ENCODE measurements at regions not wholly inside any gene's neighbourhood (a gene's known extent, or its start where the extent isn't known, plus 50 kb on each side); places are given as distances from the start of the nearest gene placed in this dataset.

DNA sequence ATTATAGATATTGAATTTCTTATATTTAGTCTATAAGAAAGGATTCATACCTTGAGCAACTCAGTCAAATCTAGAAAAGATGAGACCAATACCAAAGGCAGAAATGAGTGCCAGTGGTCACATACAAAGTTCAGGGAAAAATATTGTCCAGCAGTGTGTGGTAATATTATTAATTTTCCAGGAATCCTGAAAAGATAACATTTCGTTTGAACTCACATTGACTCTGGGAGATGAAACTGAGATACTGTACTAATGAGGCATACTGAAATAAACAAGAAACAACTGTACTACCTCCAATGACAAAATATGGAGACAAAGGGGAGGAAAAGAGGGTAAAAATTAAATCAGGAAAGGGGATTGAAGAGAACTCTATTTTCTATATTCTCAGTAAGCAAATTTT lies 212.4 kb downstream of the TRAM1L1 start:
- no peak for DNase-seq (ENCODE audit: low read depth in 4 of 4, low spot score in 3 of 4)

DNA sequence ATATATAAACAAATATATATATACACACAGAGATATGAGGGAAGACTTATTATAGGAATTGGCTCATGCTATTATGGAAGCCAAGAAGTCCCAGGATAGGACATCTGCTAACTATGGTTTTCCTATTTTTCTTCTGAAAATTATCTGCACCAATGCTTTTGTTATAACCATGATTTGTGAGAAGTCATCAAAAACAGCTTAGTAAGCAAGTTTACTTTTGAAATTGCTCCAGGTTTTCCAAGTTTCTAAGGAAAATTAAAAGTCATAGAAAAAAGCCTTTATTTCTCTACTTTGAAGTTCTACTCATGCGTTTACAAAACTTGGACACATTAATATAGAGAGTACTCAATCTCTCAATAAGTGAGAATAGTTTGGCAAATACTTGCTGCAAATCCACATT lies 213.1 kb downstream of the TRAM1L1 start:
- DNase-seq (ENCODE audit: low read depth in 4 of 4, low spot score in 3 of 4): no peak

DNA sequence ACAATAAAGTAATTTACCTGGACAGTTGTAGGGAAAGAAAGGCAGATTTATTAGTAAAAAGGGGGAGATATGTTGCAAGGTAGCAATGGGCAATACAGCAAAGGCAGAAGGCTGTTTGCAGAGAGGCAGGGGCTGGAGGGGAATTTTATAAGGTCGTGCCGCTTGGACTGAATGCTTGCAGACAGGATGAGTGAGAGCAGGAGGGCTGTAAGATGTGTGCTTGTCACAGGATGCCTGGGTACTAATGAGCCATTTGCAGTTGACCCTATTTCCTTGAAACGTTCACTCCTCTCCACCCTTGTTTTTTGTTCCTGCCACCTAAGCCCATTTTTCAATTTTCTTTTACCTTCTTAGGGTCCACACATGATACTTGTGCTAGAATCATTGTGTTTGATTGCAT lies 214.7 kb downstream of the TRAM1L1 start:
- DNase-seq (ENCODE audit: low read depth in 4 of 4, low spot score in 3 of 4): no peak

DNA sequence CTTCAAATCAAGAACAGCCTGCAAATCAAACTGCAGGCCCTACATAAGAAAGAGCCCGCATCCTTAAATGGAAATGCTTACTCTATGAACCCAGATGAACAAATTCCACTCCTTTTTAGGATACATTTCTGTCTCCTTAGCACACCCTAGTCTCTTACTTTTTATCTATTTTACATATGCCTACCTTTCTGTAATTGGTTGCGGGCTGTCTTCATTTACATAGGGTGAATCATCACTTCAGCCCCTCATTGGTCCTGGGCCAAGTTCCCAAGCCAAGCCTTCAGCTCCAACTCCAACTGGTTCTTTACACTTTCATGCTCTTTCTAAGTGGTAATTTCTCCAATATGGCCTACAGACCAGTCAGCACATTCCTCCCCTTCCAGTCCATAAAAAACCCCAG lies 219.3 kb downstream of the TRAM1L1 start:
- DNase-seq (ENCODE audit: low read depth in 4 of 4, low spot score in 3 of 4): no peak

GRCh38 chr4:116862592-116862991 lies 222.8 kb downstream of the TRAM1L1 start:
- no peak for DNase-seq (ENCODE audit: low read depth in 4 of 4, low spot score in 3 of 4)

DNA sequence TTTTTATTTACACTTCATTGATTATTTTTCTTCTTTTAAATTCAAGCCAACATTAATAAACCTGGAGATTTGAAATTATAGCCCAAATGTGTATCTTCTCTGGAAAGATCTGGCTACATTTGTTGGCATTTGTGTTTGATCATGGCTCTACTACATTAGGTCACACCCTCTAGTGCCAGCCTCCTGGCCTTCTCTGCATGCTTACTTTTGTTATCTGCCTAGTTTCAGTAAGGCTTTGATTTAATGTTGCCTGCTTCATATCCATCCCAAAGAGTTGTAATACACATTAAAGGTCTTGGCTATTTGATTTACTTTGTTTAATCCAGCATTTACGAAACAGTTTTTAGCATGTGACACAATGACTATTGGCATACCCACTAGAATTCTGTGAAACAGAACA lies 224.5 kb downstream of the TRAM1L1 start:
- no peak for DNase-seq (ENCODE audit: low read depth in 4 of 4, low spot score in 3 of 4)

DNA sequence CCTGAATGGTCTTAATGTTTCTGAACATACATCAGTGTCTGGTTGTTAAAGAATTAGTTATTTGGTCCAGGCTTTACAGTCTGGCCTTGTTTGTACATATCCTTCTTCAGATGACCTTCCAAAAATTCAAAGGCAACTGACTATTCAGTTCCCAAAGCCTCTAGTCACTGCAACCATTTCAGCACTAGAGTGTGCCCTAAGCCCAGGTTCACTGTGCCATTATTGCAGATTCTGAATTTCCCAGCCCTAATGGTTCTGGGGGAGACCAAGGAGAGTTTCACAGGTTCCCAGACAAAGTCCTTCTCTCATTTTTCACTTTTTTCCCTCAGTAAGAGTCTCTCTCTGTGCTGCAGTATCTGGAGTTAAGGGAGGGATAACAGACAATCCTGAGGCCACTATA lies 235.8 kb downstream of the TRAM1L1 start:
- DNase-seq (ENCODE audit: low read depth in 4 of 4, low spot score in 3 of 4): no peak

- DNase-seq (ENCODE audit: low read depth in 4 of 4, low spot score in 3 of 4): no peak
These were observed 237.8 kb downstream of the TRAM1L1 start for GRCh38 chr4:116847616-116848015.

- DNase-seq (ENCODE audit: low read depth in 4 of 4, low spot score in 3 of 4): no peak
These were observed 245.6 kb downstream of the TRAM1L1 start for GRCh38 chr4:116839826-116840225.

DNA sequence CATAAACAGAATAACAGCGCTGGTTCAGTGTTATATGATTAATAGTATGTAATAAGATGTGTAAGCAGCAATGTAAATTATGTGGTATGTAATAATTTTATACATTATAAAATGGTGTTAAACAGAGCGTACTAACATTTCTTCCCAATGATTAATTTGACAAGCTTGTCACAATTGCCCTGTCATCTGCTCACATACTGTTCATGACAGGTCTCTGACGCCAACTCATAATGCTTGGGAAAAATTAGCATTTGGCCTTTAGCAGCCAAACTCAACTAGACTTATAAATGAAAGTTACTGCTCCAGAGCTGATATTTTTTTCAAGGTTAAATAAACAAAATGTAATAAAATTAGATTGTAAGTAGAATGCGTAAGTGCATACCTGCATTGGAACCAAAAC lies 246.8 kb downstream of the TRAM1L1 start:
- DNase-seq (ENCODE audit: low read depth in 4 of 4, low spot score in 3 of 4): no peak

GRCh38 chr4:116829187-116829586 lies 256.2 kb downstream of the TRAM1L1 start:
- no peak for DNase-seq (ENCODE audit: low read depth in 4 of 4, low spot score in 3 of 4)

DNA sequence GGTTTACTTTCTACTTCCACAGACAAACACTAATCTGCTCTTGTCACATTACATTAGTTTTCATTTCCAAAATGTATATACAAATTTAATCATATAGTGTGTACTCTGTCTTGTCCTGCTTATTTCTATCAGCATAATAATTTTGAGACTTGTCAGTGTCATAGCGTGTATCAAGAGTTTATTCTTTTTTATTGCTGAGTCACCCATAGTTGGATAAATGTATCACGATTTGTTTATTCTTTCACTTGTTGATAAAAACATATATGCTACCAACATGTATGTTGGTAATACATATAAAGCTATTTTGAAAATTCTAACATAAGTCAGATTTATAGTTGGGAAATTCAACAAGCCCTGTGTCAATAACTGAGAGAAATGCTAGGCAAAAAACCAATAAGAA lies 261.2 kb downstream of the TRAM1L1 start:
- no peak for DNase-seq (ENCODE audit: low read depth in 4 of 4, low spot score in 3 of 4)

GRCh38 chr4:116811730-116812129 lies 273.6 kb downstream of the TRAM1L1 start:
- no peak for DNase-seq (ENCODE audit: low read depth in 4 of 4, low spot score in 3 of 4)

DNA sequence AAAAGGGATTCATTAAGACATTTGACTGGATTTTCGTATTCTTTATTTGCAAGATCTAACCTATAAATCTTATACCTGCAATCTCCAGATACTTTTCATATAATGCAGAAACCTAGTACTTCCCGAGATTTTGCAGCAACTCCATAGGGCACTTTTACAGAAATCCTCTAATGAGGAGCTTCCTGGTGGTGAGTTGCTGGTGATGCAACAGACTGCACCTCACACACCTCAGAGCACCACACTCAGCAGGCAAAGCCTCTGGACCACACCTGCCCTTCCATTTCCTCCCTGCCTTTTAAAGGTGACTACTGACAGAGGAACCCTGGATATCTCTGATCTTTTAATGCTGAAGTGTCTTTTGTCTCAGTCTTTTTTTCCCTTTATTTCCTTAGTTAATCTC lies 289.4 kb downstream of the TRAM1L1 start:
- no peak for DNase-seq (ENCODE audit: low read depth in 4 of 4, low spot score in 3 of 4)

GRCh38 chr4:116788723-116789122 lies 296.7 kb downstream of the TRAM1L1 start:
- DNase-seq (ENCODE audit: low read depth in 4 of 4, low spot score in 3 of 4): no peak

GRCh38 chr4:116755051-116755450 lies 330.3 kb downstream of the TRAM1L1 start:
- no peak for DNase-seq (ENCODE audit: low read depth in 4 of 4, low spot score in 3 of 4)

- DNase-seq (ENCODE audit: low read depth in 4 of 4, low spot score in 3 of 4): no peak
These were observed 333.3 kb downstream of the TRAM1L1 start for GRCh38 chr4:116752027-116752426.

GRCh38 chr4:116736756-116737155 lies 348.6 kb downstream of the TRAM1L1 start:
- DNase-seq (ENCODE audit: low read depth in 4 of 4, low spot score in 3 of 4): no peak

- no peak for DNase-seq (ENCODE audit: low read depth in 4 of 4, low spot score in 3 of 4)
These were observed 351.2 kb downstream of the TRAM1L1 start for GRCh38 chr4:116734178-116734577.

DNA sequence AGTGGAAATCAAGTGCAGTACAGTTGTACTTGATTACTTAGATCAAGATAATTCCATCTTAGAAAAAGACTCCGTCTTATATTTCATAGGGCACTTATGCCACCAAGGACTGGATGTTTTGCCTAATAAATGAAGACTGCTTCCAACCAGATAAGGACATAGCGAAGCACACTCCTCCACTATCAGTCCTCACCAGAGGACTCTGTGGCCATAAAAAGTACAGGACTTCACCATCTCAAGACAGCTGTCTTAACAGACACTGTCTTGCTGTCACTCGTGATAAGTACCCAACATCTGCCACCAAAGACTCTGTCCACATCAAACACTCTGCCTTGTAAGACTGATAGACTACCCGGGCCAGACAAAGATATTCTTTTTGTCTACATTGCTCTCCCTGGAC lies 352.0 kb downstream of the TRAM1L1 start:
- no peak for DNase-seq (ENCODE audit: low read depth in 4 of 4, low spot score in 3 of 4)

DNA sequence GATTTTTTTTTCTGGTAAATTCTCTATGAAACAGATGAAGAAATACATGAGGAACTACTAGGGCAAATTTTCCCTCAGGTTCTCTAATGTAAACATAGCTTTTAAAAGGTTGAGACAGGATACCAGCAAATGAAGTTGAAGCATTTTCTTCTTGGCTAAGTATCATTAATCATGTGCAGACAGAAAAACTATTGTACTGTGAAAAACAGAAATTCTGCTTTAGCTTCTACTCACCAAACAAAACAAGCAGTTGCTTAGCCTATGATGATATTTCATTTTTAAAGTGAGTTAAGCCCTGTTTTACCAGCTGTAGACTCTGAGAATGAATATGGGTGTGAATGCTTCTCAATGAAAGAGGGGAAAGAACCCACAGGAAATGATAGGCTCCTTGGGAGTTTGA lies 358.9 kb downstream of the TRAM1L1 start:
- DNase-seq (ENCODE audit: low read depth in 4 of 4, low spot score in 3 of 4): no peak

GRCh38 chr4:116724249-116724648 lies 361.1 kb downstream of the TRAM1L1 start:
- DNase-seq (ENCODE audit: low read depth in 4 of 4, low spot score in 3 of 4): no peak

- no peak for DNase-seq (ENCODE audit: low read depth in 4 of 4, low spot score in 3 of 4)
These were observed 379.9 kb downstream of the TRAM1L1 start for GRCh38 chr4:116705466-116705865.

DNA sequence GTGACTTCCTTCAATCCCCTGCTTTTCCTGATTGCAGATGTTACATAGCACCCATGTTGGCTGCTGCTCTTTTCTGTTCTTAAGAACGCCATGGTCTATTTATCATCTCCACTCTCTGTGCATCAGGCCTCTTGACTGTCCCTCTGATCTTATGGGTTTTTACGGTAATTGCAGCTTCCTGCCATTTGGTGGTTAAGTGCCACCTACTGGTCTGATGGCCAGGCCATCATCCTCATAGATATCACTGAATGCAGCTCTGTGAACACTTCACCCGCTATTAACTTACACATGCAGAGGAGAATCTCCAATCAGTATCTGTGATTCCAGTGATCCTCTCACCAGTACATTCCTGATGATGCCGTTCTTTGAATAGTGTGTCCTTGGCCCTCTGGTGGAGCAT lies 382.4 kb downstream of the TRAM1L1 start:
- no peak for DNase-seq (ENCODE audit: low read depth in 4 of 4, low spot score in 3 of 4)

Data from right renal pelvis (tissue), 4 donors.